NCI-H2196 treated with DMSO at 0.1 percent for 48 hours (cell line): ENCODE measurements at regions not wholly inside any gene's neighbourhood (a gene's known extent, or its start where the extent isn't known, plus 50 kb on each side); places are given as distances from the start of the nearest gene placed in this dataset.
"Not testable (repeated sequence)": the region's sequence is repeated elsewhere in the genome, so short reads cannot be mapped to it uniquely, and the experiment has no call there.

Experiments used
- DNase-seq: peaks from one replicate; lab custom pipeline; 2025; ENCODE audit not compliant: unreplicated experiment; lab: John Stamatoyannopoulos, UW

GRCh38 chr11:24226606-24227005 lies 270.2 kb upstream of the LUZP2 start:
- no peak for DNase-seq

GRCh38 chr11:24233041-24233440 lies 263.8 kb upstream of the LUZP2 start:
- DNase-seq, result no peak

- DNase-seq, result no peak
Observed at GRCh38 chr11:24234822-24235508, 261.9 kb upstream of the LUZP2 start.

DNA sequence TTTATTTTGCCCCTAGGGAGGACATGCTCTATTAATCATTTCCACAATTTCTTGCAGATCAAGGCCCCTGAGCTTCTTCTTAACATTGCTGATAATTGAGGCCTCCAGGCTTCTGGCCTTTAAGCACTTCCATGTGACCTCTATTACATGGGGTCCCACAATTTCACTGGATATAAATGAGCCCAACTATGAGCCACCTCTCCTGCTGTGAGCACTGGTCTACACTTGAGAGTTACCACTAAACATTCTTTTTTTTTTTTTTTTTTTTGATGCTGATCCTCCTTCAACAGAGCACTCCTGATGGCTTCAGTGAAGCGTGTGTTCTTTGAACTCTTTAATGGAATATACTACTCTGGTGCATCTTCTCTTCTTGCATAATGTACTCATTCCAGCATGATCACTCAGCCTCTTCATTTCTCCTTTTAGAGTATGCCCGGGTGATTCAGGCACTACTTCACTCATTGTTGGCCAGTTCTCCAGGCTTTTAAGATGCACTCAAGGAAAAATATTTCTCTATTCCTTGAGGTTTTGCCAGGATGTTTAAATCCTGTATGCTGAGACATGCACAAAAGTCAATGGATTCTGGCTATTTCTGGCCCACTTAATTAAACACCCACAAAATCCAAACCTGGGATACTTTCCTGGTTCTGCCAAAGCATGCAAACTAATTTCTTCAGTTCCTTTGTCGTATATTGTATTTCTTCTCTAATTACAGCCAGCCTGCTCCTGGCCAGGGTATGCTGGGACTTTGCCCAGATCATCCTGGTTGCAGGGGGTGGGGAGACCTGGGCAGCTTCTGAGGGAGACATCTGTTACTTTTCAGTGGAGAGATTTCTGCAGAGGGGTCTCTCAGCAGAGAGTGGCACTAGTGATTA lies 257.8 kb upstream of the LUZP2 start:
- no peak for DNase-seq

DNA sequence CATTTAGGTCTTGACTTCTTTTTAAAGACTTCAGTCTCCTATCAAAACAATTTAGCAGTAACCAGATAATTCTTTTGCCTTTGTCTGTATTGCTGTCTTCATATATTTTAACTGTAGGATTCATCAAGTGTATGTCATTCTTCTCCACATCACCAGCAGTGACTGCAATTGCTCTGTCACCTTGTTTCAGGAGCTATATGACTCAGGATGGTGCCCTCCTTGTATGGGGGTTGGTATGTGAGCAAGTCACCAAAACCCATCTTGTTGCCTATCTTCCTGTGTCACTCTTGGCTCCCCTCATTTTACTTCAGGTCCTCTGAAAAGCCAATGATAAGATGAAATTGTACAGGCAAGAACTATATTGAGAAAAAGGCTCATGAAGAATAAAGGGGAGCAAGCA lies 256.9 kb upstream of the LUZP2 start:
- no peak for DNase-seq

DNA sequence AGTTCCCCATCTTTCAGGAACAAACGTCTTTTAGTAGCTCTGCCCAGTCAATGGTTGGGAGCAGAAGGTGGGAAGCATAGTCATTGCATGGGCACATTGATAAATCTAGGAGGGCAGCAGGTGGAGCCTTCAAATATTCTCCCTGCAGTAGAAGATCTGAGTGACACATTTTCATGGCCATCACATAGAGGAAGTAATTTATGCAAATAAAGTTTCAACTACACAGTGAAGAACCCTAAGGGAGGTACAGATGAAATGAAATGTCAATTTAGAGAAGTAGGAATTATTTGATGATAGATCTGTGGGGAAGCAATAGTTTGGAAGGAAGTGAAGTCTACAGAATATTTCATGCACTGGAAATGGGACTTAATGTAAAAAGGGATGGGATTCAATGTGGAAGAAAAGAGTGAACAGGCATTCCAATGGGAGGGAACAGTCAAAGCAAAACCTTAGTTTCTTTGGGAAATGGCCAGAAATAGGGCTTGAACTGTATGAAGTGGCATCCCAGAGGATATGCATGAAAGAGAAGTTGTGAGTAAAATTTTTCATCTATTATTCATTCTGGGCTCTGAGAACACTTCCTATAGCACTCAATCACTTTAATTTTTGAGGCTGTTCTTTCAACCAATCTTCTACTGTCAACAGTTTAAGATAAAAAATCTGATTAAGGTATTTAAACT lies 256.2 kb upstream of the LUZP2 start:
- no peak for DNase-seq

- DNase-seq, result no peak
Observed at GRCh38 chr11:24246715-24247114, 250.1 kb upstream of the LUZP2 start.

GRCh38 chr11:24247846-24248245 lies 249.0 kb upstream of the LUZP2 start:
- DNase-seq, result no peak

DNA sequence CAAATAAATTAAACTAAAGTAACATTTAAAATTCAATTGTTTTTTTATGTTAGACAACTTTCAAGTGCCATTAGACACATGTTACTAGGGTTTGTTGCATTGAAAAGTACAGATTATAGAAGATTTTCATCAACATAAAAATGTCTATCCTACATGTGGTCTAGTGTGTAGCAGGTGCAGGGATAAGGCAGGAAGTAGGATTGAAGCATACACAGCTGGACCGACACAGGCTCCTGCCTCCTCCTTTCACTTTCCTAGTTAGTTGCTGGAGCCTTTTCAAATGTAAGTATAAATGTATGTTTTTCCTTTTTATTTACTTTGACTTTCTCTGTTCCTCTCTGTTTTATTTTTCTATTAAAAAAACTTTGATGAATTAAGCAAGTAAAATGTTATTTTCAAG lies 246.9 kb upstream of the LUZP2 start:
- no peak for DNase-seq

DNA sequence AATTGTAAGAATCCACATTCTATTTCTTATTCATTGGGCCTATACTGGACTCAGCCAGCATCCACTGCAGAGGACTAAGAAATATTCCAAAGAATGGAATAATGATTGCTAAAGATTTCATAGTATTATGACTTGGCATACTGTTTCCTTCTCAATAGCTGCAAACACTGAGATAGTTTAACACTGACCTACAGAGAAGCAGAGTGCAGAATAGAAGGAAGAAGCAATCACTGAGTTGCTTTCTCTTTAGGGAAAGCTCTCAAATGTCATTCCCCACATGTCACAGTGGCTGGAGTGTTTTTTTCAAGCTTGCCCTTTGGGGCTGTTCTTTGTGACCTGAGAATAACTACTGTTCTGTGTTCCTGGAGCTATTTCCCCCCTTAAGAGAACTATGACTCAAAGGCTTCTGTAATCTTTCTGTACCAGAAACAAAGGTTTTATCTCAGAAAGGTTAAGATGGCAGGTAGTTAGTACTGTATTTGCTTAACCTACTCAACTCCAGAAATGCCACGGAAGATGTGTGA lies 243.6 kb upstream of the LUZP2 start:
- no peak for DNase-seq

- no peak for DNase-seq
Observed at GRCh38 chr11:24264868-24265267, 232.0 kb upstream of the LUZP2 start.

GRCh38 chr11:24267014-24267413 lies 229.8 kb upstream of the LUZP2 start:
- no peak for DNase-seq

DNA sequence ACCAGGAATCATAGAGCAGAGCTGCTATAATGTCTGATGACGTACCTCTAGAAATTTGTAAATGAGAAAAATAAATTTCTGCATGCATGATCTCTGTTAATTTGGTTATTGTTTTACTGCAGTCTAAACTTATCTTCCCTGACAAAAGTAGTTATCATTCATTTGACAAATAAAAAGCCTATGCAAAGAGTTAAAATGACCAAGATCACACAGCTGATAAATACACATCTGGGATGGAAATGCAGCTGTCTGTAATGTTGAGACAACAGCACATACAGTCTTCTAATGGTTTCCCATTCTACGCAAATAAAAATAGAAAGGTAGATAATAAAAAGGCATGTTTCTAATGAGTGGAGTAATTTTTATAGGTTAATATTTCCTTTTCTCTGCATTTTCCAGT lies 225.1 kb upstream of the LUZP2 start:
- DNase-seq, result no peak

DNA sequence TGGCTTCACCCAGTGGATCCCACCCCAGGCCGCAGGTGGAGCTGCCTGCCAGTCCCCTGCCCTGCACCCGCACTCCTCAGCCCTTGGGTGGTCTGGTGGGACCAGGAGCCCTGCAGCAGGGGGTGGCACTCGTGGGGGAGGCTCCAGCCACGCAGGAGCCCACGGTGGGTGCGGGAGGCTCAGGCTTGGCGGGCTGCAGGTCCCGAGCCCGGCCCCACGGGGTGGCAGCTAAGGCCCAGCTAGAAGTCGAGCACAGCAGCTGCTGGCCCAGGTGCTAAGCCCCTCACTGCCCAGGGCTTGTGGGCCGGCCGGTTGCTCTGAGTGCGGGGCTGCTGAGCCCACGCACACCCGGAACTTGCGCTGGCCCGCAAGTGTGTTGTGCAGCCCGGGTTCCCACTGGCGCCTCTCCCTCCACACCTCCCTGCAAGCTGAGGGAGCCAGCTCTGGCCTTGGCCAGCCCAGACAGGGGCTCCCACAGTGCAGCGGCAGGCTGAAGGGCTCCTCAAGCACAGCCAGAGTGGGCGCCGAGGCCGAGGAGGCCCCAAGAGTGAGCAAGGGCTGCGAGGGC lies 222.6 kb upstream of the LUZP2 start:
- DNase-seq, result not testable (repeated sequence)

DNA sequence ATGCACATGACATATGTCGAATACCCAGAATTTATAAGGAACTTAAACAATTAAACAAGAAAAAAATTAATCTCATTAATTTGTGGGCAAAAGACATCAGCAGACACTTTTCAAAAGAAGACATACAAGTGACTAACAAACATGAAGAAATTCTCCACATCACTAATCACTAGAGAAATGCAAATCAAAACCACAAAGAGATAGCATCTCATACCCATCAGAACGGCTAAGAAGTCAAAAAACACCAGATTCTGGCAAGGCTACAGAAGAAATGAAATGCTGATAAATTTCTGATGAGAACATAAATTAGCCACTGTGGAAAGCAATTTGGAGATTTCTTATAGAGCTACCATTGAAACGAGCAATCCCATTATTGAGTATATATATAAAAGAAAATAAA lies 210.6 kb upstream of the LUZP2 start:
- DNase-seq, result no peak

GRCh38 chr11:24289301-24289700 lies 207.6 kb upstream of the LUZP2 start:
- DNase-seq, result no peak

DNA sequence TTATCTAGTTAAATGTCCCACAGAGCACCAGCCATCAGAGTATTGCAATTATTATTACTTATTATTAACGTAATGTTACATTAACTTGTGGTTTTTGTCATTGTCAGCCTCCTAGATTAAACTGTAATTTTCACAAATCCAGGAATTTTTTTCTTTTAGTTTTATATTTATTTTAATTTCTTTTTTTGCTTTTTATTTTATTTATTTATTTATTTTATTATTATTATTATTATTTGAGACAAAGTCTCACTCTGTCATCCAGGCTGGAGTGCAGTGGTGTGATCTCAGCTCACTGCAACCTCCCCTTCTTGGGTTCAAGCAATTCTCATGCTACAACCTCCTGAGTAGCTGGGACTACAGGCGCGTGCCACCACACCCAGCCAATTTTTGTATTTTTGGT lies 202.9 kb upstream of the LUZP2 start:
- no peak for DNase-seq

- DNase-seq, result no peak
Observed at GRCh38 chr11:24295360-24295759, 201.5 kb upstream of the LUZP2 start.

DNA sequence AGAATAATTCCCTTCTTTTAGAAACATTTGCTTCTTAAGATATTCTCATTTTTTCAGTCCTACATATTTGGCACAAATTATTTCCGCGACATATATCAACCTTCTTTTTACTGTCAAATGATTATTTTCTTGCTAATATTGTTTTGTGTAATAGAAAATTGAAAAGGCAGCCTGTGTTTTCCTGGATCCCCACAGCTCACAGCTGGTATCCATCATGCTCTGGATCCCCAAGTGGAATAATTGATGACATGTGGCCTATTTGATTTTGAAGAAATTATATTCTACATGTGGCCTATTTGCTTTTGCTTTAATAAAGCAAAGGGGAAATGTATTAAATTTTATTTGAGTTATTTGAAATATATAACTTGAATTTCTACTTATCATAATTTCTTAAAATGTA lies 199.4 kb upstream of the LUZP2 start:
- DNase-seq, result no peak

DNA sequence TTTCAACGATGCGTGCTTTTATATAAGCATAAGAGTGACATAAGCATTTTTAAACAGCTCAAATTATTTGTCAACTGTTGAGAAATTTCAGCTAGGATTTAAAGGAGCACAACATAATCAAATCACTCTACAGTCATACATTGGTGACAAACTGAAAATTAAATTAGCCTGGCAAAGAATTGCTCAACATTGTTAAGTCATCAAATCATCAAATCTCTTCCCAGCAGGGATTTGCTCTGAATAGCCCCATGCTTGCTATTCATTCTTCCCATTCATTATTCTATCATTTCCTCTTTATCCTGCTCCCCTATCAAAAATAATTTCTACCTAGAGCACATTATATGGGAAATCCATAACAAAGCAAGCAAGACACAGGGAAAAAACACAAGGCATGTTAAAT lies 198.7 kb upstream of the LUZP2 start:
- no peak for DNase-seq

- no peak for DNase-seq
Observed at GRCh38 chr11:24311974-24312373, 184.9 kb upstream of the LUZP2 start.
